Suprapubic skin (tissue), 4 donors: ENCODE measurements at regions not wholly inside any gene's neighbourhood (a gene's known extent, or its start where the extent isn't known, plus 50 kb on each side); places are given as distances from the start of the nearest gene placed in this dataset.
A peak's percentile ranks its signal among the peaks of the same experiment; 100 is the strongest.

Experiments used
- DNase-seq, 2 donors: peaks; one replicate each; pipeline ENCODE4 v3.0.0-alpha.2; 2019; ENCODE audit warnings: low spot score in 2 of 2
- H3K27ac ChIP-seq: fragments of 200-600 bp; sonication (generic); one replicate; pipeline ENCODE4 v1.5.1; 2019
- H3K27me3 ChIP-seq: fragments of 200-600 bp; sonication (generic); one replicate; pipeline ENCODE4 v1.5.1; 2019
- H3K36me3 ChIP-seq: fragments of 200-600 bp; sonication (generic); one replicate; pipeline ENCODE4 v1.5.1; 2019
- H3K4me1 ChIP-seq: fragments of 200-600 bp; sonication (generic); one replicate; pipeline ENCODE4 v1.5.1; 2019
- H3K4me3 ChIP-seq: fragments of 200-600 bp; sonication (generic); one replicate; pipeline ENCODE4 v1.5.1; 2019; ENCODE audit warnings: mild to moderate bottlenecking
- H3K9me3 ChIP-seq: fragments of 200-600 bp; sonication (generic); one replicate; pipeline ENCODE4 v1.5.1; 2019
- EP300 ChIP-seq: sonication (generic); formaldehyde crosslinking; IDR thresholded peaks from one replicate; pipeline ENCODE4 v1.6.1; 2017; ENCODE audit warnings: antibody characterized with exemption
- POLR2A ChIP-seq, 2 donors: fragments of 450-650 bp; IDR thresholded peaks; one replicate each; pipeline ENCODE4 v1.6.1; 2017; ENCODE audit warnings: antibody characterized with exemption in 2 of 2, mild to moderate bottlenecking in 2 of 2, moderate library complexity in 2 of 2
- POLR2AphosphoS5 ChIP-seq, 3 donors: sonication (generic); formaldehyde crosslinking; IDR thresholded peaks; one replicate each; pipeline ENCODE4 v1.6.1; 2017; ENCODE audit warnings: antibody characterized with exemption in 3 of 3
- WGBS: methylation state at CpG from one replicate; pipeline ENCODE4 v1.1.5; 2018; 5-methylcytosine and 5-hydroxymethylcytosine counted together
- TF ChIP-seq, protein P1 (sequence below), 2 donors: fragments of 200-600 bp in 1 of 2; fragments of 450-650 bp in 1 of 2; sonication (generic) in 1 of 2; IDR thresholded peaks; one replicate each; pipeline ENCODE4 v1.5.1; 2016 to 2019; ENCODE audit warnings: antibody characterized with exemption in 2 of 2, mild to moderate bottlenecking in 1 of 2, moderate library complexity in 1 of 2

DNA sequence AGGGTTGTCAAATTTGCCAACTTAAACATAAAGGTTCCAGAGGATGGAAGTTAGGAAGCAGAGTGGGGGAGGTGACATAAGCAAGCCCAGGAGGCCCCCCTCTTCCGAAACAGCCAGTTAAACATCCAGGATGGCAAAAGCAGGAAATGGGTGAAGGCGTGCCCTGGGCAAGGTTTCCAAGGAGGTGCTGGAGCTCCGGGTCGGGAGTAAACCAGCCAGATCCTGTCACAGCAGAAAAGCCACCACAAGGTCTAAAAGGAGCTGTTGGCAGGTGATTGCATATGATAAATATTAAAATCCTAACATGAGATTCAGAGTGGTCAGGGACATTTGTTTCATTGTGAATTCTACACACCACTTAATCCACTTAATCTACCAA is 572.2 kb upstream of the SALL3 start:
- no peak overlapping the region for H3K4me3 ChIP-seq
- no peaks in the 10 kb centered on the region for H3K27me3 ChIP-seq
- H3K27ac ChIP-seq = no peak overlapping the region
- TF ChIP-seq, protein P1, sequence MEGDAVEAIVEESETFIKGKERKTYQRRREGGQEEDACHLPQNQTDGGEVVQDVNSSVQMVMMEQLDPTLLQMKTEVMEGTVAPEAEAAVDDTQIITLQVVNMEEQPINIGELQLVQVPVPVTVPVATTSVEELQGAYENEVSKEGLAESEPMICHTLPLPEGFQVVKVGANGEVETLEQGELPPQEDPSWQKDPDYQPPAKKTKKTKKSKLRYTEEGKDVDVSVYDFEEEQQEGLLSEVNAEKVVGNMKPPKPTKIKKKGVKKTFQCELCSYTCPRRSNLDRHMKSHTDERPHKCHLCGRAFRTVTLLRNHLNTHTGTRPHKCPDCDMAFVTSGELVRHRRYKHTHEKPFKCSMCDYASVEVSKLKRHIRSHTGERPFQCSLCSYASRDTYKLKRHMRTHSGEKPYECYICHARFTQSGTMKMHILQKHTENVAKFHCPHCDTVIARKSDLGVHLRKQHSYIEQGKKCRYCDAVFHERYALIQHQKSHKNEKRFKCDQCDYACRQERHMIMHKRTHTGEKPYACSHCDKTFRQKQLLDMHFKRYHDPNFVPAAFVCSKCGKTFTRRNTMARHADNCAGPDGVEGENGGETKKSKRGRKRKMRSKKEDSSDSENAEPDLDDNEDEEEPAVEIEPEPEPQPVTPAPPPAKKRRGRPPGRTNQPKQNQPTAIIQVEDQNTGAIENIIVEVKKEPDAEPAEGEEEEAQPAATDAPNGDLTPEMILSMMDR (IDR thresholded peaks at IDR 0.05) = no peak
- TF ChIP-seq POLR2AphosphoS5 (IDR thresholded peaks at IDR 0.05) (no peak), POLR2A (IDR thresholded peaks at IDR 0.05) (no peak), EP300 (no peak)
- H3K9me3 ChIP-seq = no peaks in the 10 kb centered on the region
- WGBS = 18% methylated on average over 4 of the region's 4 CpGs
- no peaks in the 10 kb centered on the region for H3K36me3 ChIP-seq
- H3K4me1 ChIP-seq = peaks cover 5% of the 10 kb centered on the region
- DNase-seq = peak in 1 of 2 donors; percentile 69

DNA sequence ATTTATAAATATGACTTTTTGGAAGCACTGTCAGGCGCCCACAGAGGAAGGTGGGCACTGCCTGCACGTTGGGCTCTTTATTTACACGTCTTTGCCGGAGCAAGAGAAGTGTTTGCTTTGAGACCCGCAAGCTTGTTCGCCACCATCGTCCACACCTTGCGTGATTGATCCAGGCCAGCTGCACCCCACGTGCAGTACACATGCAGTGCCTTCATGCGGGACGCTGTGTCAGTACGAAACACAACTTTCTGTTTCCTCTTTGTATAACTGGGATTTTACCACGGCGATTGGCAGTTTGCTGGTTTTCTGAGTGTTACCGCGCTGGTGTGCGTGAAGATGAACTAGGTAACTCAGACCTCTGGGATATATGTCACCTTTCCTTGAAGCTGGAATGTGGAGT is 571.0 kb upstream of the SALL3 start:
- TF ChIP-seq EP300 = no peak
- no peak for TF ChIP-seq POLR2A (IDR thresholded peaks at IDR 0.05)
- TF ChIP-seq POLR2AphosphoS5 (IDR thresholded peaks at IDR 0.05) = no peak
- TF ChIP-seq, protein P1 (IDR thresholded peaks at IDR 0.05) = no peak

DNA sequence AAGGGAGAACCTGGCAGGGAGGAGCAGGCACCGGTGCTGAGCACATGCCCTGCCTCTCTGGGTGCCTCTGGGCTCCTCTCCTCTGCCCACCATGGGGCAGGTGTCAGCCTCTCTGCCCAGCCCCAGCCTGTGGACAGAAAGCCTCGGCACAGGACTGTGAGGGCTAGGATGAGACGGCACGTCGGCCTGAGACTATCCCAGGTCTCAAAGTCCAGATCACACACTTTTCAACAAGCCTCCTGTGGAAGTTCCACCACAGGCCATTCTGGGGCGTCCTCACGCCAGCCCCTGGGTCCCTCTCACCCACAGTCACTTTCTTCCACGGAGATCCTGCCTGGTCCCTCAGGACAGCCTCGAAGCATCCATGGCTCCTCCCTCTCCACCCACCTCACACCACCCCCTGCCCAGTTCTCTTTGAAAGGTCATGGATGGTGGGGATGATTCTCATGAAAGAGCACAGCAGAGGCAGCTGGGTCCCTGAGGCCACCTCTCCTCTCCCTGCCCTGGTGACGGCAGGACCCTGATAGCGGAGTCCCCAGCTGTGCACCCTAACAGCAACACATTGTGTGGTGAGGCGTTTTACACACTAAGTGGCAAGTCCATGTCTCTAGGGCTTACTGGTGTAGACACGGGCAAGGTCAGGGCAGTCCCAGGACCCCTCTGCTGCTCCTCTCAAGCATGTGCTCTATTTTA is 569.4 kb upstream of the SALL3 start:
- Histone ChIP-seq H3K4me3 (no peak overlapping the region), H3K27me3 (no peaks in the 10 kb centered on the region), H3K4me1 (peaks cover 5% of the 10 kb centered on the region), H3K9me3 (no peaks in the 10 kb centered on the region), H3K27ac (no peak overlapping the region), H3K36me3 (no peaks in the 10 kb centered on the region)
- 87% methylated on average over 9 of the region's 13 CpGs for WGBS
- TF ChIP-seq POLR2AphosphoS5 (IDR thresholded peaks at IDR 0.05) (no peak), EP300 (no peak), POLR2A (IDR thresholded peaks at IDR 0.05) (no peak)
- TF ChIP-seq, protein P1 (IDR thresholded peaks at IDR 0.05) = no peak
- DNase-seq = no peak

More for the DNA sequence above, 571.0 kb upstream of the SALL3 start:
- no peak overlapping the region for H3K4me3 ChIP-seq
- 75% methylated on average over 17 of the region's 17 CpGs for WGBS
- no peaks in the 10 kb centered on the region for H3K27me3 ChIP-seq
- DNase-seq = no peak
- no peaks in the 10 kb centered on the region for H3K36me3 ChIP-seq
- peaks cover 5% of the 10 kb centered on the region for H3K4me1 ChIP-seq
- no peak overlapping the region for H3K27ac ChIP-seq
- H3K9me3 ChIP-seq = no peaks in the 10 kb centered on the region

DNA sequence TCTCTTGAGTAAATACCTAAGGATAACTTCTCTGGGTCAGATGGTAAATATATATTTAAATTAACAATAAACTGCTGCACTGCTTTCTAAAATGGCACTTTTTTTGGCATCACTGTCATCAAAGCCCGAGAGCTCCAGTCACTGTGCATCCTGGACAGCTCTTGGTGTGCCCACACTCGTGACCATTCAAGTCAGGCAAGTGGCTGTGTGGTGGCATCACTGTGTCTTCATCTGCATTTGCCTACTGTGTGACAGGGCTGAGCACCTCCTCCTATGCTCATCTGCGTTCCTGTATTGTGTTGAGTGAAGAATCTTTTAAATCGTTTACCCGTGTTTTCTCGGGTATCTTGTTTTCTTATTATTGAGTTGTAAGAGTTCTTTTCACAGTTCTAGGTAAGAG is 568.1 kb upstream of the SALL3 start:
- Histone ChIP-seq H3K4me3 (no peak overlapping the region), H3K4me1 (peaks cover 4% of the 10 kb centered on the region), H3K27ac (no peak overlapping the region), H3K36me3 (no peaks in the 10 kb centered on the region), H3K9me3 (no peaks in the 10 kb centered on the region), H3K27me3 (no peaks in the 10 kb centered on the region)
- DNase-seq = no peak
- WGBS = 89% methylated on average over 6 of the region's 6 CpGs
- no peak for TF ChIP-seq POLR2A (IDR thresholded peaks at IDR 0.05)
- no peak for TF ChIP-seq POLR2AphosphoS5 (IDR thresholded peaks at IDR 0.05)
- no peak for TF ChIP-seq EP300
- TF ChIP-seq, protein P1 (IDR thresholded peaks at IDR 0.05) = no peak

DNA sequence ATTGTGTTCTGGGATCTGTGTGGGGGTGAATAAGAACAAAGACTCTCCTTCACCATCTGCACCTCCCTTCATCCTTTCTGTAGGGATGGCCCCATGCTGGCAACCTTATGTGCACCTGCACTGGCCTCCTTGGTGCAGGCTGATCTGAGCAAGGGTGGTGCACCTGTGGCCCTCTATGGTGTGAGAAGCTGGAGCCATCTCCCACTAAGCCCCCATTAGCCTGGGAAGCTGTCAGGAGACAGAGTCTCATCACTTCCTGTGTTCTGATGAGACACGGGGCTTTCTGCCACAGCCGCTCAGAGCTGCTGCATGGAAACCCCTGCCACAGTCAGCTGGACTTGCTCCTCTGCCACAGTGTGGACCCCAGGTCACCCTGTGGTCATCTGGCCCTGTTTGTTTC is 565.3 kb upstream of the SALL3 start:
- no peak overlapping the region for H3K4me3 ChIP-seq
- no peaks in the 10 kb centered on the region for H3K9me3 ChIP-seq
- no peak overlapping the region for H3K27ac ChIP-seq
- no peak for DNase-seq
- no peaks in the 10 kb centered on the region for H3K4me1 ChIP-seq
- H3K36me3 ChIP-seq = no peaks in the 10 kb centered on the region
- TF ChIP-seq EP300 (no peak), POLR2A (IDR thresholded peaks at IDR 0.05) (no peak), POLR2AphosphoS5 (IDR thresholded peaks at IDR 0.05) (no peak)
- TF ChIP-seq, protein P1 (IDR thresholded peaks at IDR 0.05) = no peak
- H3K27me3 ChIP-seq = no peaks in the 10 kb centered on the region
- no CpG with 5 or more reads among the region's 2 CpGs for WGBS
